Heart left ventricle (tissue), 16 donors: ENCODE measurements at regions not wholly inside any gene's neighbourhood (a gene's known extent, or its start where the extent isn't known, plus 50 kb on each side); places are given as distances from the start of the nearest gene placed in this dataset.

Experiments
- ATAC-seq, 4 donors: fragments of 200-7000 bp; cut with Tn5 transposase; one replicate each; pipeline ENCODE4 v1.9.1; 2020 to 2022; ENCODE audit warnings: moderate library complexity in 4 of 4, mild to moderate bottlenecking in 3 of 4, moderate number of reproducible peaks in 1 of 4
- DNase-seq, 5 donors: peaks; one replicate each; pipeline ENCODE4 v3.0.0-alpha.2; 2020
- H3K27ac ChIP-seq, 12 donors: fragments of 200-600 bp; sonication (generic) in 4 of 12; one replicate each; pipeline versions ENCODE4 v1.5.0 to v1.8.0; 2016 to 2022; ENCODE audit warnings: mild to moderate bottlenecking in 2 of 12
- H3K27me3 ChIP-seq, 9 donors: fragments of 200-600 bp; sonication (generic) in 2 of 9; one replicate each; pipeline versions ENCODE4 v1.5.1 to v1.8.0; 2016 to 2022; ENCODE audit warnings: mild to moderate bottlenecking in 3 of 9
- H3K36me3 ChIP-seq, 9 donors: fragments of 200-600 bp; sonication (generic) in 2 of 9; one replicate each; pipeline versions ENCODE4 v1.5.0 to v1.8.0; 2018 to 2022; ENCODE audit warnings: mild to moderate bottlenecking in 2 of 9
- H3K4me1 ChIP-seq, 12 donors: fragments of 200-600 bp; sonication (generic) in 4 of 12; one replicate each; pipeline versions ENCODE4 v1.5.0 to v1.8.0; 2016 to 2022; ENCODE audit warnings: mild to moderate bottlenecking in 3 of 12
- H3K4me3 ChIP-seq, 12 donors: fragments of 200-600 bp; sonication (generic) in 4 of 12; one replicate each; pipeline versions ENCODE4 v1.5.0 to v1.8.0; 2017 to 2022; ENCODE audit warnings: mild to moderate bottlenecking in 9 of 12, moderate library complexity in 4 of 12
- H3K9me3 ChIP-seq, 12 donors: fragments of 200-600 bp; sonication (generic) in 4 of 12; one replicate each; pipeline versions ENCODE4 v1.5.0 to v1.8.0; 2016 to 2022; ENCODE audit warnings: mild to moderate bottlenecking in 1 of 12
- POLR2A ChIP-seq, 2 donors: fragments of 450-650 bp; IDR thresholded peaks; one replicate each; pipeline ENCODE4 v1.6.1; 2017; ENCODE audit warnings: antibody characterized with exemption in 2 of 2, mild to moderate bottlenecking in 2 of 2, moderate library complexity in 2 of 2
- WGBS, 4 donors: extraction: QIAGEN DNeasy Blood & Tissue Kit in 2 of 4; methylation state at CpG; one replicate each; pipeline versions ENCODE4 v1.1.5 to v1.1.7; 2013 to 2018; 5-methylcytosine and 5-hydroxymethylcytosine counted together
- intact Hi-C, 10 donors: fragments of 100-400 bp; cut with DNase I; formaldehyde crosslinking; loops; one replicate each; pipeline versions ENCODE4 v1.11.1 to v1.14.2; 2022
- TF ChIP-seq, protein P1 (sequence below), 12 donors: fragments of 200-600 bp; sonication (generic) in 4 of 12; IDR thresholded peaks; one replicate each; pipeline versions ENCODE4 v1.5.0 to v1.8.0; 2018 to 2022; ENCODE audit warnings: antibody characterized with exemption in 12 of 12, mild to moderate bottlenecking in 5 of 12
- donor health status: ischemic (EF 13 %, LVEDD 7.1; RV severe dilation, severe dysfunction).
- donor health status: healthy with polysubstance abuse.
- donor health status: DM: no; HTN: yes; CAD: no.
- donor health status: DM: no; HTN: no; CAD: no.
- donor health status: ischemic (EF 25% LVEDD 6.9; RV normal size, moderate dysfunction).
- donor health status: ischemic (EF 25% LVEDD 5.7; RV mildly dilated, moderate dysfunction).
- donor health status: healthy.
- donor health status: DM: yes; HTN: yes; CAD: no.
- donor health status: ischemic (EF 35%, LVEDD 5.7; RV mildly dilated, moderate dysfunction).
- donor health status: nonischemic (EF 11% LVEDD 7.7; RV severe dilation, severe dysfunction).
- donor health status: DM: yes; HTN: yes; CAD: no.
- donor health status: PGD.
- donor health status: ischemic (EF 29% LVEDD 5.4; RV normal size, mild dysfunction).
- donor health status: nonischemic (EF 23%, LVEDD 6.1; RV moderate dilation, normal function).

DNA sequence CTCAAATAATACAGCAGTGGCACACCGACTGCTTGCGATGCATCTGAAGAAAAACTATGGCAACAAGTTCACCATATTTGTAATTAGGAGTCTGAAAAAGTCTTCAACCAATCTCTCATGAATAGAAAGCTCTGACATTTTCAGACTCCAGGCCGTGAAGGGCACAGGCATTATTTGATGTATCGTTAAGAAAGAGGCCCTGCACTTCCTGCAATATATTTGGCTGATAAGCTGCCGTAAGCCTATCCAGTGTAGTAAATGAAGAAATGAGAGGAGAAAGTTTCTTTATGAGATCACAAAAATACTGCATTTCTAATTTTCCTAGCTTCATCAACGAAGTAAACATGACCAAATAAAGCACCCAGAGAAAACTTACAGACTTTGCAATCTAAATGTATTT, 613.8 kb upstream of the TECRL start:
- no peaks in the 10 kb centered on the region for H3K36me3 ChIP-seq
- TF ChIP-seq, protein P1, sequence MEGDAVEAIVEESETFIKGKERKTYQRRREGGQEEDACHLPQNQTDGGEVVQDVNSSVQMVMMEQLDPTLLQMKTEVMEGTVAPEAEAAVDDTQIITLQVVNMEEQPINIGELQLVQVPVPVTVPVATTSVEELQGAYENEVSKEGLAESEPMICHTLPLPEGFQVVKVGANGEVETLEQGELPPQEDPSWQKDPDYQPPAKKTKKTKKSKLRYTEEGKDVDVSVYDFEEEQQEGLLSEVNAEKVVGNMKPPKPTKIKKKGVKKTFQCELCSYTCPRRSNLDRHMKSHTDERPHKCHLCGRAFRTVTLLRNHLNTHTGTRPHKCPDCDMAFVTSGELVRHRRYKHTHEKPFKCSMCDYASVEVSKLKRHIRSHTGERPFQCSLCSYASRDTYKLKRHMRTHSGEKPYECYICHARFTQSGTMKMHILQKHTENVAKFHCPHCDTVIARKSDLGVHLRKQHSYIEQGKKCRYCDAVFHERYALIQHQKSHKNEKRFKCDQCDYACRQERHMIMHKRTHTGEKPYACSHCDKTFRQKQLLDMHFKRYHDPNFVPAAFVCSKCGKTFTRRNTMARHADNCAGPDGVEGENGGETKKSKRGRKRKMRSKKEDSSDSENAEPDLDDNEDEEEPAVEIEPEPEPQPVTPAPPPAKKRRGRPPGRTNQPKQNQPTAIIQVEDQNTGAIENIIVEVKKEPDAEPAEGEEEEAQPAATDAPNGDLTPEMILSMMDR (IDR thresholded peaks at IDR 0.05), result no peak
- TF ChIP-seq POLR2A (IDR thresholded peaks at IDR 0.05), result no peak
- DNase-seq (no peak), ATAC-seq (no peak)
- WGBS, 4 donors, result 44 to 52% (median 46%) methylated on average over 6 of the region's 6 CpGs
- intact Hi-C loops, result no loop called here
- no peak overlapping the region for H3K27ac ChIP-seq
- peak overlapping the region in 3 of 12 donors; percentile 37 to 47 (median 39) for H3K4me3 ChIP-seq
- no peaks in the 10 kb centered on the region for H3K27me3 ChIP-seq
- H3K4me1 ChIP-seq, result no peaks in the 10 kb centered on the region
- peaks cover 0 to 8% (median 0%) of the 10 kb centered on the region in 12 donors for H3K9me3 ChIP-seq

DNA sequence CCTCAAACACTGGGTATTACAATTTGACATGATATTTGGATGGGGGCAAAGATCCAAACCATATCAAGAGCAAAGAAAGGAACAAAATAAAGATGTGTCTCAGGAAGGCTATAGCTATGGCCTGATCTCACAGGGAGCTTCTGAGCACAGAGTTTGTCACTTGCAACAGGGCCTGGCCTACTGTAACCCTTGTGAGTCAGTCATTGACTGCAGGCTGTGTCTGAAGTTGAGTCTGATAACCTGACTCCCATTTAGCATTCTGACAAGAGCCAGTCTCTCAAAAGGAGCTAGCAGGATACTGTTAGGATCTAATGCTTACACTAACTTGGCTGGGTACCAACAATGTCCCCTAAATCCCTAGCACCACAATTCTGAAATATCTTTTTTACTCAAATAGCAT, 612.5 kb upstream of the TECRL start:
- intact Hi-C loops, result no loop called here
- Histone ChIP-seq H3K4me1 (no peaks in the 10 kb centered on the region), H3K9me3 (peaks cover 0 to 8% (median 0%) of the 10 kb centered on the region in 12 donors), H3K27me3 (no peaks in the 10 kb centered on the region), H3K36me3 (no peaks in the 10 kb centered on the region), H3K4me3 (no peak overlapping the region), H3K27ac (no peak overlapping the region)
- TF ChIP-seq POLR2A (IDR thresholded peaks at IDR 0.05), result no peak
- TF ChIP-seq, protein P1 (IDR thresholded peaks at IDR 0.05), result no peak
- DNase-seq, result no peak
- ATAC-seq, result peak in 2 of 4 donors; percentile 51 to 66

DNA sequence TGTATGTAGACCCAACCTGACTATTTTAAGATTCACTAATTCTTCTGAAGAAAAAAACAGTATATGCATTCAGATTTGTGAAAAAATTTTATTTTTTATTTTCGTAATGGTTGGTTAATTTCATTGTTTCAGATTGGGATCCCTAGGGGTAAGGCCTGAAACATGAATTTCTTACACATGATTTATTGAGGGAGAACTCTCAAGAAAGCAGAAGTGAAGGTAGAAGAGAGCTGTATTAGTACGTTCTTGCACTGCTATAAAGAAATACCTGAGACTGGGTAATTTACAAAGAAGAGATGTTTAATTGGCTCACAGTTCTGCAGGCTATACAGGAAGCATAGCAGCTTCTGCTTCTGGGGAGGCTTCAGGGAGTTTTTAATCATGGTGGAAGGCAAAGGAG, 611.9 kb upstream of the TECRL start:
- Histone ChIP-seq H3K27me3 (no peaks in the 10 kb centered on the region), H3K36me3 (no peaks in the 10 kb centered on the region), H3K4me3 (no peak overlapping the region), H3K4me1 (no peaks in the 10 kb centered on the region), H3K27ac (no peak overlapping the region), H3K9me3 (peaks cover 0 to 6% (median 0%) of the 10 kb centered on the region in 12 donors)
- TF ChIP-seq, protein P1 (IDR thresholded peaks at IDR 0.05), result no peak
- TF ChIP-seq POLR2A (IDR thresholded peaks at IDR 0.05), result no peak
- ATAC-seq, result no peak
- DNase-seq, result no peak
- intact Hi-C loops, result no loop called here
- 73 to 81% (median 75%) methylated on average over 2 of the region's 2 CpGs for WGBS, 4 donors

DNA sequence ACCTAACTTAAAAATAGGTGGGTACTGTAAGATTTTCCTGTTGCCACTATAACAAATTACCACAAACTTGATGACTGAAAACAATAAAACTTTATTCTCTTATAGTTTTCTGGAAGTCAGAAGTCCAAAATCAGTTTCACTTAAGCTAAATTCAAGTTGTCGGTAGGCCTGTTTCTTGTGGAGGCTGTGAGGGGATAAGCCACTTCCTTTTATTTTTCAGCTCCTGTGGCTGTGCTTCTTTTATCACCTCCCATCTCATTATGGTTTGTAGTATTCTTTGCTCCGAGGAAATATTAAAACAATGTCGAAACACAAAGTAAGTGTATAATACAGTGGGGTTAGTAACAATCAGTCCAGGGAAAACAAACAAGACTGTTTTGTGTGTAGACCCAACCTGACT, 610.5 kb upstream of the TECRL start:
- no peak for DNase-seq
- intact Hi-C loops, result no loop called here
- no peak overlapping the region for H3K27ac ChIP-seq
- H3K4me3 ChIP-seq, result no peak overlapping the region
- WGBS, 4 donors, result 42 to 69% (median 54%) methylated on average over 3 of the region's 3 CpGs
- no peaks in the 10 kb centered on the region for H3K27me3 ChIP-seq
- no peaks in the 10 kb centered on the region for H3K4me1 ChIP-seq
- peaks cover 0 to 6% (median 0%) of the 10 kb centered on the region in 12 donors for H3K9me3 ChIP-seq
- no peak for ATAC-seq
- no peak for TF ChIP-seq POLR2A (IDR thresholded peaks at IDR 0.05)
- TF ChIP-seq, protein P1 (IDR thresholded peaks at IDR 0.05), result no peak
- H3K36me3 ChIP-seq, result no peaks in the 10 kb centered on the region
